PC-3 (cell line): ENCODE measurements at regions not wholly inside any gene's neighbourhood (a gene's known extent, or its start where the extent isn't known, plus 50 kb on each side); places are given as distances from the start of the nearest gene placed in this dataset.

ENCODE experiments used
- ATAC-seq: fragments of 200-7000 bp; cut with Tn5 transposase; 2 replicates; pipeline ENCODE4 v1.9.1; 2020; ENCODE audit warnings: mild to moderate bottlenecking, moderate library complexity
- BruUV-seq: library from RNA; stranded (reverse); fragments of 400-500 nt; replicated peaks from 2 replicates; lab custom pipeline; 2021; lab: Mats Ljungman, UMichigan
- CTCF ChIA-PET: fragments of 300-600 bp; sonication (Branson Sonifier 250); formaldehyde crosslinking; loops from one replicate; lab custom pipeline; 2022; ENCODE audit warnings: antibody characterized with exemption; lab: Charles Lee
- POLR2A ChIA-PET: fragments of 300-600 bp; sonication (Branson Sonifier 250); formaldehyde crosslinking; loops from one replicate; lab custom pipeline; 2022; ENCODE audit warnings: antibody characterized with exemption; ENCODE audit not compliant: unreplicated experiment; lab: Charles Lee
- DNase-seq: peaks from one replicate; pipeline ENCODE4 v3.0.0-alpha.2; 2015
- H2AFZ ChIP-seq: fragments of 300-600 bp; sonication (generic); 2 replicates; pipeline ENCODE4 v1.6.0; 2016; ENCODE audit warnings: antibody characterized with exemption, low read length
- H3F3A ChIP-seq: fragments of 300-600 bp; sonication (generic); one replicate; pipeline ENCODE4 v1.6.0; 2017; ENCODE audit warnings: antibody characterized with exemption, low read length, control low read depth, mild to moderate bottlenecking; ENCODE audit not compliant: unreplicated experiment
- H3K27ac ChIP-seq: fragments of 300-600 bp; sonication (generic); 2 replicates; pipeline ENCODE4 v1.5.1; 2016; ENCODE audit warnings: mild to moderate bottlenecking, low read length
- H3K27me3 ChIP-seq: fragments of 300-600 bp; sonication (generic); 2 replicates; pipeline ENCODE4 v1.6.1; 2016; ENCODE audit warnings: low read length, mixed read lengths
- H3K36me3 ChIP-seq: fragments of 300-600 bp; sonication (generic); 2 replicates; pipeline ENCODE4 v1.6.1; 2016; ENCODE audit warnings: low read depth, mixed run types, low read length, mixed read lengths
- H3K4me1 ChIP-seq: fragments of 300-600 bp; sonication (generic); 2 replicates; pipeline ENCODE4 v1.5.1; 2016; ENCODE audit warnings: low read length; ENCODE audit not compliant: insufficient read depth
- H3K4me2 ChIP-seq: fragments of 300-600 bp; sonication (generic); 2 replicates; pipeline ENCODE4 v1.6.0; 2016; ENCODE audit warnings: low read length
- H3K4me3 ChIP-seq: fragments of 300-600 bp; sonication (generic); 2 replicates; pipeline ENCODE4 v1.5.1; 2016; ENCODE audit warnings: mild to moderate bottlenecking, low read length, mixed read lengths
- H3K79me2 ChIP-seq: fragments of 300-600 bp; sonication (generic); 2 replicates; pipeline ENCODE4 v1.6.1; 2017; ENCODE audit warnings: low read length, mixed read lengths
- H3K9ac ChIP-seq: fragments of 300-600 bp; sonication (generic); 2 replicates; pipeline ENCODE4 v1.6.0; 2016; ENCODE audit warnings: mild to moderate bottlenecking, low read length
- H3K9me2 ChIP-seq: fragments of 300-600 bp; sonication (generic); replicated peaks from 2 replicates; pipeline ENCODE4 v1.6.1; 2016; ENCODE audit warnings: mixed run types, low read length, mixed read lengths
- H3K9me3 ChIP-seq: fragments of 300-600 bp; sonication (generic); 2 replicates; pipeline ENCODE4 v1.6.1; 2016; ENCODE audit warnings: low read length, mixed read lengths
- H4K20me1 ChIP-seq: fragments of 300-600 bp; sonication (generic); 2 replicates; pipeline ENCODE4 v1.6.1; 2016; ENCODE audit warnings: low read length, mixed read lengths
- EZH2 ChIP-seq: fragments of 300-600 bp; sonication (generic); IDR thresholded peaks from one replicate; pipeline ENCODE4 v1.6.1; 2017; ENCODE audit warnings: antibody characterized with exemption, mild to moderate bottlenecking, low read length; ENCODE audit not compliant: unreplicated experiment
- EZH2phosphoT487 ChIP-seq: fragments of 300-600 bp; sonication (generic); IDR thresholded peaks from 2 replicates; pipeline ENCODE4 v1.6.1; 2018; ENCODE audit warnings: mild to moderate bottlenecking, antibody characterized with exemption, low read length, borderline replicate concordance
- intact Hi-C: fragments of 100-400 bp; cut with micrococcal nuclease; formaldehyde crosslinking; loops from 2 replicates; pipeline ENCODE4 v1.9.0; 2023
- TF ChIP-seq, protein P1 (sequence below): fragments of 300-600 bp; sonication (generic); conservative IDR thresholded peaks from 2 replicates; pipeline ENCODE4 v1.5.1; 2017; ENCODE audit warnings: antibody characterized with exemption, low read depth, mild to moderate bottlenecking, low read length

DNA sequence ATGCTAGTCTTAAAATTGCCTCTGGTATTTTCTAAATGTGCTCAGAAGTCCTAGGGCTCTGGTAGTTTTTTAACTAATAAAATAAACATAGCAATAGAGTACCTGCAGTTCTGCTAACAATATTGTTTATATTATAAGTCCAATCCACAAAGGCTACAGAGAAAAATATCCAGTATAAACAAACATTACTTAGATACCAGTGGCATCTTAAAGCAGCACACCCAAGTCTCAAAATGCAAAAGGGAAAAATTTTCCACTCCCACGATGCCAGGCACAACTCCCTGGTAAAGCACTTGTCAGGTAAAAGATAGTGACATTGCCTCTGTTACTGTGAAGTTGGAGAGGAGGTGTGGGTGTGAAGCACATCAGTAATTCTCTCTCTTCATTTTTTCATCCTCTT is 123.3 kb downstream of the OGFRL1 start:
- H3K36me3 ChIP-seq, result peaks cover 27% of the 10 kb centered on the region
- no peaks in the 10 kb centered on the region for H4K20me1 ChIP-seq
- DNase-seq, result no peak
- H3K4me3 ChIP-seq, result no peak overlapping the region
- H3K27ac ChIP-seq, result no peak overlapping the region
- ChIA-PET POLR2A (no interaction called here), CTCF (no interaction called here)
- ATAC-seq, result no peak
- H3K27me3 ChIP-seq, result no peaks in the 10 kb centered on the region
- H3K79me2 ChIP-seq, result no peaks in the 10 kb centered on the region
- no peak overlapping the region for H3K9ac ChIP-seq
- intact Hi-C loops, result no loop called here
- no peaks in the 10 kb centered on the region for H3F3A ChIP-seq
- peaks cover 24% of the 10 kb centered on the region for H3K4me1 ChIP-seq
- H3K9me2 ChIP-seq, result no peaks in the 10 kb centered on the region
- H3K9me3 ChIP-seq, result 0 out of 2 replicates have a peak, but pooled peaks cover 3% of the 10 kb centered on the region
- no peak overlapping the region for H3K4me2 ChIP-seq
- no peak overlapping the region for H2AFZ ChIP-seq
- TF ChIP-seq EZH2phosphoT487 (no peak), EZH2 (no peak)
- BruUV-seq, result no TSS peak

DNA sequence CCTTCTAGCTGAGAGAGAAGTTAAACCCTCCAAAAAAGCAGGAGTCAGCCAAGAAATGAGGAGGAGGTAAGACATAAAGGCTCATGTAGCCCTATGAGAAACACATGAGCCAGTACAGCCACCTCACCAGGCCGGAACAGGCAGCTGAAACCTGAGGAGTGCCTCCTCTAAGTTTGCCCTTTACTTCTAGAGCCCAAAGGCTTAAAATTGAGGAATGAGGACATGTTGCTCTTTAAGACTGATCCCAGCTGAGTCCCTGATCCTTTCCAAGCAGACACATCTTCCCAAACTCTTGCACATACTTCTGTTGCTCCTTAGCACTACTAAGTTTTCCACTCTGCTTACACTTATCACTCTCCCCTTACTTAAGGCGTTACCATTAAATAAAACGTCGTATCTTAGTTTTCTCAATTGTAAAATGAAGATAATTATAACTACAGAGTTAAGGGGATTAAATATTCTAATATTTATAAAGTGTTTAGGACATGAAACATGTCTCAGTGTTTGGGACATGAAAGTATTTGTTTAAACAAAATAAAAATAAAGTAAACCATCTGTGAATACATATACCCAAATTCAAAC is 124.0 kb downstream of the OGFRL1 start:
- H3K79me2 ChIP-seq, result peaks cover under 1% of the 10 kb centered on the region; the same call in 1 of the 2 replicates
- H3K4me2 ChIP-seq, result peak overlapping the region; percentile 48
- intact Hi-C loops, result no loop called here
- no peaks in the 10 kb centered on the region for H3F3A ChIP-seq
- H3K9me2 ChIP-seq, result no peaks in the 10 kb centered on the region
- BruUV-seq, result no TSS peak
- H3K27me3 ChIP-seq, result no peaks in the 10 kb centered on the region
- ChIA-PET CTCF (no interaction called here), POLR2A (no interaction called here)
- peak overlapping the region; percentile 25; the same call in 1 of the 2 replicates for H3K27ac ChIP-seq
- no peak for TF ChIP-seq EZH2phosphoT487
- TF ChIP-seq, protein P1, sequence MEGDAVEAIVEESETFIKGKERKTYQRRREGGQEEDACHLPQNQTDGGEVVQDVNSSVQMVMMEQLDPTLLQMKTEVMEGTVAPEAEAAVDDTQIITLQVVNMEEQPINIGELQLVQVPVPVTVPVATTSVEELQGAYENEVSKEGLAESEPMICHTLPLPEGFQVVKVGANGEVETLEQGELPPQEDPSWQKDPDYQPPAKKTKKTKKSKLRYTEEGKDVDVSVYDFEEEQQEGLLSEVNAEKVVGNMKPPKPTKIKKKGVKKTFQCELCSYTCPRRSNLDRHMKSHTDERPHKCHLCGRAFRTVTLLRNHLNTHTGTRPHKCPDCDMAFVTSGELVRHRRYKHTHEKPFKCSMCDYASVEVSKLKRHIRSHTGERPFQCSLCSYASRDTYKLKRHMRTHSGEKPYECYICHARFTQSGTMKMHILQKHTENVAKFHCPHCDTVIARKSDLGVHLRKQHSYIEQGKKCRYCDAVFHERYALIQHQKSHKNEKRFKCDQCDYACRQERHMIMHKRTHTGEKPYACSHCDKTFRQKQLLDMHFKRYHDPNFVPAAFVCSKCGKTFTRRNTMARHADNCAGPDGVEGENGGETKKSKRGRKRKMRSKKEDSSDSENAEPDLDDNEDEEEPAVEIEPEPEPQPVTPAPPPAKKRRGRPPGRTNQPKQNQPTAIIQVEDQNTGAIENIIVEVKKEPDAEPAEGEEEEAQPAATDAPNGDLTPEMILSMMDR, result no peak
- TF ChIP-seq EZH2, result no peak
- no peak overlapping the region for H3K4me3 ChIP-seq
- H3K9me3 ChIP-seq, result 0 out of 2 replicates have a peak, but pooled peaks cover 3% of the 10 kb centered on the region
- H3K9ac ChIP-seq, result no peak overlapping the region
- ATAC-seq, result peak; percentile 79
- H2AFZ ChIP-seq, result no peak overlapping the region
- H3K36me3 ChIP-seq, result peaks cover 27% of the 10 kb centered on the region
- peaks cover 17% of the 10 kb centered on the region for H3K4me1 ChIP-seq
- peak; percentile 35 for DNase-seq
- no peaks in the 10 kb centered on the region for H4K20me1 ChIP-seq

DNA sequence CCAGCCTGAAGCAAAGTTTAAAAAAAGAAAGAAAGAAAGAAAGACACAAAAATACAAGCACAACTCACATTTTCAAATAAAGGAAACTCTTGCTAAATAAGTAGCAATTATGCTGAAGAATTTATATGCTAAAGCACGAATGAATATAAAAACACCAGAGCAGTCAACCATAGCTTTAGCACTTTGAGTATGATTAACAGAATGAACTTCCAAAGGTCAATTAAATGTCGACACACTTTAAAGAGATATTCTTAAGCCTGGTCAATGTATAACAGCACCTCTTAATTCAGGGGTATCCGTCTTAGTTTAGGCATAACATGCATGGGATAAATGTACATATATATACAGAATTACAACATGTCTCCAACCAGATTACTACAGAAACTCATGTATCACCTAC is 125.9 kb downstream of the OGFRL1 start:
- no peaks in the 10 kb centered on the region for H4K20me1 ChIP-seq
- CTCF ChIA-PET, result no interaction called here
- no peaks in the 10 kb centered on the region for H3K9me2 ChIP-seq
- H3K4me3 ChIP-seq, result no peak overlapping the region
- H3K27ac ChIP-seq, result no peak overlapping the region
- H3K27me3 ChIP-seq, result no peaks in the 10 kb centered on the region
- H3K79me2 ChIP-seq, result peaks cover 19% of the 10 kb centered on the region
- ATAC-seq (no peak), DNase-seq (no peak)
- POLR2A ChIA-PET, result interaction anchor here (0.6 kb wide), 1 partner anchor 26 kb away, joined by 3 read pairs; no protein-coding TSS in a partner anchor
- no peak overlapping the region for H3K9ac ChIP-seq
- H2AFZ ChIP-seq, result no peak overlapping the region
- intact Hi-C loops, result no loop called here
- H3K9me3 ChIP-seq, result 0 out of 2 replicates have a peak, but pooled peaks cover 3% of the 10 kb centered on the region
- no peaks in the 10 kb centered on the region for H3F3A ChIP-seq
- TF ChIP-seq, protein P1, result no peak
- TF ChIP-seq EZH2phosphoT487, result no peak
- no peak for TF ChIP-seq EZH2
- no peak overlapping the region for H3K4me2 ChIP-seq
- H3K4me1 ChIP-seq, result peaks cover 29% of the 10 kb centered on the region
- BruUV-seq, result no TSS peak
- H3K36me3 ChIP-seq, result peaks cover 25% of the 10 kb centered on the region
